GM12878 (cell line): ENCODE measurements at regions not wholly inside any gene's neighbourhood (a gene's known extent, or its start where the extent isn't known, plus 50 kb on each side); places are given as distances from the start of the nearest gene placed in this dataset.

Source experiments
- CTCF ChIP-seq, 3 experiments: IDR thresholded peaks in 2 of 3; conservative IDR thresholded peaks in 1 of 3; 2 replicates each; pipeline ENCODE4 v1.5.1; 2011; ENCODE audit warnings: low read depth in 3 of 3, low read length in 3 of 3, mild to moderate bottlenecking in 3 of 3, control low read depth in 2 of 3, moderate library complexity in 2 of 3, inconsistent platforms in 1 of 3, mixed read lengths in 1 of 3; ENCODE audit not compliant: control insufficient read depth in 2 of 3, insufficient read depth in 1 of 3; ENCODE audit errors: extremely low read depth in 1 of 3
- JUND ChIP-seq: IDR thresholded peaks from 2 replicates; pipeline ENCODE4 v1.6.1; 2012; ENCODE audit warnings: low read depth, mild to moderate bottlenecking, low read length, improper control_type of control experiment, moderate library complexity
- MYC ChIP-seq: IDR thresholded peaks from 2 replicates; pipeline ENCODE4 v1.6.1; 2011; ENCODE audit warnings: mild to moderate bottlenecking, low read length, moderate library complexity, inconsistent platforms; ENCODE audit not compliant: insufficient read depth, insufficient replicate concordance, insufficient read length, severe bottlenecking
- POLR2A ChIP-seq: IDR thresholded peaks from 2 replicates; pipeline ENCODE4 v1.6.1; 2011; ENCODE audit warnings: low read depth, mild to moderate bottlenecking, low read length
- RBBP5 ChIP-seq: fragments of 200-600 bp; sonication (generic); conservative IDR thresholded peaks from 2 replicates; pipeline ENCODE4 v1.6.1; 2016
- ZNF274 ChIP-seq: IDR thresholded peaks from one replicate; pipeline ENCODE4 v1.8.0; 2011; ENCODE audit not compliant: insufficient read length, insufficient read depth

DNA sequence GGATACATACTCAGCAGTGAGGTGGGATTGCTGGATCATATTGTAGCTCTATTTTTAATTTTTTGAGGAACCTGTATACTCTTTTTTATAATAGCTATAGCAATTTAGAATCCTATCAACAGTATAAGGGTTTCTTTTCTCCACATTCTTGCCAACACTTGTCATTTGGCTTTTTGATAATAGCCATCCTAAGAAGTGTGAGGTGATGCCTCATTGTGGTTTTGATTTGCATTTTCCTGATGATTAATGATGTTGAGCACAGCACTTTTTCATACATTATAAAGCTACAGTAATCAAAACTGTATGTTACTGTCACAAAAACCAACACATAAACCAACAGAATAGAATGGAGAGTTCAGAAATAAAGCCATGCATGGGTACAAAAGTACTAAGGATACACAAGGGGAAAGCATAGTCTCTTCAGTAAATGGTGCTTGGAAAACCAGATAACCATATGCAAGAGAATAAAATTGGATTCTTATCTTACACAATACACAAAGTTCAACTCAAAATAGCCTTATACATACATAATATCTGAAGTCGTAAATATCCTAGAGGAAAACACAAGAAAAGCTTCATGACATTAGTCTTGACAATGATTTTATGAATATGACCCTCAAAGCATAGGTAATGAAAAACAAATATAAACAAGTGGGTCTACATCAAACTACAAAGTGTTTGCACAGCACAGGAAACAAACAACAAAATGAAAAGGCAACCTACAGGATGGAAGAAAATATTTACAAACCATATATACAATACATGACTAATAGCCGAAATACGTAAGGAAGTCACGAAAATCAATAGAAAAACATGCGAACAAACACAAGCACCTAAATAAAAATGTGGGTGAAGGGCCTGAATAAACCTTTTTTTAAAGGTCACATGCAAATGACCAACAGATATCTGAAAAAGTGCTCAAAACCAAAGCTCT, 287.8 kb upstream of the DAB2 start:
- TF ChIP-seq JUND (no peak), POLR2A (no peak), CTCF (IDR thresholded peaks at IDR 0.05 in 2 of 3, conservative IDR thresholded peaks at IDR 0.05 in 1 of 3; ENCODE audit: control insufficient read depth in 2 of 3, extremely low read depth in 1 of 3, insufficient read depth in 1 of 3, low read depth in 3 of 3, low read length in 3 of 3) (no peak), RBBP5 (no peak), MYC (no peak), ZNF274 (no peak)
